Activated naive CD4-positive, alpha-beta T cell treated with Interleukin-2 at 50 U/mL for 16 hours (primary cell): ENCODE measurements at regions not wholly inside any gene's neighbourhood (a gene's known extent, or its start where the extent isn't known, plus 50 kb on each side); places are given as distances from the start of the nearest gene placed in this dataset.
"Not testable (repeated sequence)": the region's sequence is repeated elsewhere in the genome, so short reads cannot be mapped to it uniquely, and the experiment has no call there.

Experiments used
- DNase-seq: peaks from one replicate; pipeline ENCODE4 v3.0.0-alpha.2; 2020

DNA sequence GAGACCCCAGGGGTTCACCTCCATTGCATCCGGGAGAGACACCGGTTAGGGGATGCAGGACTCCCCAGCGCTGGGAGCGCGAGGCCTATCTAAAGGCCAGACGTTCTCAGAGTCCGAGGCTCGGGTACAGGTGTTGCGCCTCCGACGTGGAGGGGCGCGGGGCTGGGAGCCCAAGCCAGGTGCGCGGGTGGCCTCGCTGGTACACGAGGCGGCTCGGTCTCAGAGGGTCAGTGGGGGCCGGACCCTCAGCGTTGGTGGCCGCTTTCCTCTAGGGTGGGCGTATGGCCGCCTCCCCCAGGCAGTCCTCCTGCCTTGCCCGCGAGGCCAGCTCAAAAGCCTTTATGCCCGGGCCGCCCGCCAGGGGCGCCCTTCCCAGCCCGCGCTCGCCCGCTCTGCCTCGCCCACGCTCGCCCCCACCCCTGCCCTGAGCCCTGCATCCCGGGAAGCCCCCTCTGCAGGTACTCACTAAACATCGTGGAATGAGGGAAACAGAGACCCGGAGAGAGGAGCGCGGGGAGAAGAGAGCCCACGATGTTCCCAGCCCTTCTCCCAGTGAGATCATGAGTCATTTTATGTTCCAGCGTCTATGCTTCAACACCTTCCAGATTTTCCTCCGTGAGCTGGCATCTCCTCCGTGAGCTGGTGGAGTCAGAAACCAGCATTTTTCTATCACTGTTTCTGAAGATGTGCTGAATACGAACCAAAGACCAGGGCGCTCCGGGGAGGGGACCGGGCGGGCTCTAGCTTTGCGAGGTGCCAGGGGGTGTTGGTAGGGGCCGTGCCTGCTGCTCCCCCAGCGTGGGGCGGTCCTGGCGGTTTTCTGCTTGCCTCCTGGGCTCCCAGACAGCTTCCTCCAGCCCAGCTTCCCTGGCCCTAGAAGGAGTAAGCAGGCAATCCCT is 73.8 kb downstream of the DIO3 start:
- DNase-seq = no peak

DNA sequence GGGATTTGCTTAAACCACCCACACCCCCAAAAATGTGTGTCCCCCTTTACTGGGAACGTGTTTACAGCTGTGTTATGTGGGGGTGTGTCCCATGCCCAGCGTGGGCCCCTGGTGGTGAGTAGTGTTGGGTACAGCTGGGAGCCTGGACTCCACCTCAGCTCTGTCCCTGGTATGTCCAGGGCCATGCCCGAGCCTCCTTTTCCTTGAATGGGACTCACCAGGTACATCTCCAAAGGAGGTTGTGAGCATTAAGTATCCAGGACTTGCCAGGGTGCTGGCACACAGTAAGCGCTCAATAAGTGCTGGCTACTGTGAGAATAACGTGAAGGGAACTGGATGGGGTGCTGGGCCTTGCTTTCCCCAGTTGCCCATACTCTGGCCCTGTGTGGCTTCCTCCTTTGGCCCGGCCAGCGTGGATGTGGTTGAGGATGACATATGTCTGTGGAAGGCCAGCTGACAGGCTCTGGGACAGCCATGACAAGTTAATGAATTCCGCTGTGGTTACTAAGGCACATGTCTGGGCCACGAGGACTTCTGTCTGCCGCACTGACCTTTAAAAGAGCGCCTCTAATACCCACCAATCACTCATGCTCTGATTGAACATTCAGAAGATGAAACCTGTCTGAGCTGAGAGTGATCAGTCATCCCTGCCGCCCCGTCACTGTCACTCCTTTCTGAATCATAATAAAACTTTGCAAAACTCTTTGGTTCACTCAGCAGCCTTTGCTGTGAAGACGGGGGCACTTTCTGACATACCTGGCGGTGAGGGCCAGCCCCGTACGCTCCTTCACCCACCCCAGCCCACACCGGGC is 74.7 kb downstream of the DIO3 start:
- peak; percentile 39 for DNase-seq

DNA sequence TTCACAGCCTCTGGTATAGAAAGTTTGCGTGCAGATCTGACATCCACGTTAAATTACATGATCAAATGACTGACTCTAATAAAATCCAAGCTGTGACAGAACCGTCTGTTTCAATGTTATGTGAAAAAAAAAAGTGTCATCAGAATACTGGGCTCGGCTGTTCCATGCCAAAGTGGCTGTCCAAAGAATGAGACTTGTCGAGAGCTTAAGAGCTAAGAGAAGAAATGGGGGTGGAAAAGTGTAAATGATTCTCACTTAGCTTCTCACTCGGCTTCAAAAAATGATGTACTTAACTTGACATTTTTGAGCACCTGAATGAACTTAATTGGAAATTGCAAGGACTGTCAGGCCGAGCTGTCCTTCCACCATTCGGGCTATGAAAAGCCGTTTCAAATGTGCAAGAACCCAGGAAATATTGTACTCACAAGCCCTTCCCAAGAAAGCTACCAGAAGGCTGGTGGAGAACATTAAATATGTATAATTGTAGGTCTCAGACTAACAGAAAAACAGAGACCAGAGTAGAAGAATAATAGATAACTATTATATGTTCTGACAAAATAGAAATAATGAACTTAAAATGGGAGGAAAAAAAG is 78.0 kb downstream of the DIO3 start:
- no peak for DNase-seq

DNA sequence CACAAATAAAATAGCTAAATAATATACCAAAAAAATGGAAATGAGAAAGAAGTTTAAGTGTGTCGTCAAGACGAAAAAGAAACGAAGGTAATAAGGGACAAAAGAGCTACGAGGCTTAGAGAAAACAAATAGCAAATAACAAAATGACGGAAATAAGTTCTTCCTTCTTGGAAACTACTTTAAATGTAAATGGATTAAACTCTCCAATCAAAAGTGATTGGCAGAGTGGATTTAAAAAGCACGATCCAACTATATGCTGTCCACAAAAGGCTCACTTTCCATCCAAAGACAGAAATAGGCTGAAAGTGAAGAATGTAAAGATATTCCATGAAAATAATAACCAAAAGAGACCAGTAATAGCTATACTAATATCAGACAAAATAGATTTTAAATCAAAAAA is 82.4 kb downstream of the DIO3 start:
- DNase-seq = no peak

DNA sequence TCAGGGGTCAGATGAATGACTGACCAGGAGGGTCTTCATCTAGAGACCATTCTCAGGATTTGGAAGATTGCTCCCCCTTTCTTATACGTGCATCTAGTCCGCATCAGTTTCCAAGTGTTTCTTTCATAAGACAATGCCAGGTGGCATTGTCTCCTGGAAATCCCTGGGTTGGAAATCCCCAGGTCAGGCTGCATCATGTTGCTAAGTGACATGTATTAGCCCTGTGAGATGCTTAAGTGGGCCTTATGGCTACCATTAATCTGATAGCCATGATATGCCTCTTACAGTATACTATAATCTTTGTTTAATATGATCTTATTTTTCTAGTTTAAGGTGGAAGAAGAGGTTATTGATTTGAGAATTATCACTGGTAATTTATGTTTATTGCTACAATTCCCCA is 92.8 kb downstream of the DIO3 start:
- DNase-seq = no peak

DNA sequence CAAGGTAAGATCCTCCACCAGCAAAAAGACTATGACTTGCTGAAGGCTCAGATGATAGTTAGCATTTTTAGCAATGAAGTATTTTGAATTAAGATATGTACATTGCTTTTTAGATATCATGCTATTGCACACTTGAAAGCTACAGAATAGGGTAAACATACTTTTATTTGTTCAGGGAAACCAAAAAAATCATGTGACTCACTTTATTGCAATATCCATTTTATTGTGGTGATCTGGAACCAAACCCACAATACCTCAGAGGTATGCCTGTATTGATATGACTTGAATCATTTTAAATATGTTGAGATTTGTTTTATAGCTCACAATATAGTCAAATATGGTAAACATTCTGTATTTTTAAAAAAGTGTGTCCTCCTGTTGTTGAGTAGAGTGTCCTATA is 96.1 kb downstream of the DIO3 start:
- DNase-seq = no peak

DNA sequence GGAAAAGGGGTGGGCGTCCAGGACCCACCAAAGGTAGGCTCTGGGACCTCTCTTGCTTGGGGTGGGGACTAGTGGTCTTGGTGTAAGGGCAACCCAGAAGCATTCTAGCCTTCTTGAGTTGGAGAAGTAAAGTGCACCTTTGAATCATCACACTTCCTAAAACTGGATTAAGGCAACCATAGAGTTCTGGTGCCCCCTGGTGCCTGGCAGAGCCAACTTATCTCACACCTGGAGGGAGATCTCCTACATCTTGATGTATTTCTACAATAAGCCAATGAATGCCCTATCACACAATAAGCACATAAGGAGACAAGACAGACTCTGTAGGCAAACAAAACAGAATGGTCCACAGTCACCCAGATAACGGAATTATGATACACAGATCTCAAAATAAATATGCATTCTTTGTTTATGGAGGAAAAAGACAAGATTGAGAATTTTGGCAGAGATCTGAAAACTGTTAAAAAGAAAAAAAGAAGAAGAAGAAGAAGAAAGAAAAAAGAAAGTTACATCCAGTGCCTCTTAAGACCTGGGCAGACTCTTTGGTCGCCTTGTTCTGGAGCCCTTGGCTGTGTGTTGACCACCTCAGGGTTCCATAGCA is 95.9 kb upstream of the PPP2R5C start:
- peak; percentile 26 for DNase-seq

DNA sequence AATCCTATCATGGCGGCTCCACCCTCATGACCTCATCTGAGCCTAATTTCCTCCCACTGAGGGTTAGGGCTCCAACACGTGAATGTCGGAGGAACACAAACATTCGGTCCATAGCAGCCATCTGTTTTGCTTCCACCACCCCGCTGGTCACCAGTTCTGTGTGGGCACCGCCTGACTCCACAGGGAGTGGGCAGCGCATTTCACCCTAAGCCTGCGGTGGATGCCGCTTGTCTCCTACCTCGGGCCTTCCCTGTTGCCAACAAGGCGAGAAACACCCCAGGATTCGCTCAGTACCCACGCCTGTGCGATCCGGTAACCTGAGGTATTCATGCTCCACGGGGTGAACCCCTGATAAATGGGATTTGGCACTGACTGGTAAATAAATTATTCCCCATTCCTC is 95.2 kb upstream of the PPP2R5C start:
- DNase-seq = no peak

DNA sequence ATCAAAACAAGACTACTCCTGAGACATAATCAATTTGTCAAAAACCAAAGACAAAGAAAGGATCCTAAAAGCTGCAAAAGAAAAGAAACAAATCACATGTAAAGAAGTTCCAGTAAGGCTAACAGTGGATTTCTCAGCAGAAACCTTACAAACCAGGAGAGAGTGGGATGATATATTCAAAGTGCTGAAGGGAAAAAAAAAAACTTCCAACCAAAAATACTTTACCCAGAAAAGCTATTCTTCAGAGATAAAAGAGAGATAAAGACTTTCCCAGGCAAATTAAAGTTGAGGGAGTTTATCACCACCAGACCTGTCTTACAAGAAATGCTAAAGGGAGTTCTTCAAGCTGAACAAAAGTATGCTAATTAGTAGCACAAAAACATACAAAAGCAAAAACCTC is 91.9 kb upstream of the PPP2R5C start:
- DNase-seq = no peak

DNA sequence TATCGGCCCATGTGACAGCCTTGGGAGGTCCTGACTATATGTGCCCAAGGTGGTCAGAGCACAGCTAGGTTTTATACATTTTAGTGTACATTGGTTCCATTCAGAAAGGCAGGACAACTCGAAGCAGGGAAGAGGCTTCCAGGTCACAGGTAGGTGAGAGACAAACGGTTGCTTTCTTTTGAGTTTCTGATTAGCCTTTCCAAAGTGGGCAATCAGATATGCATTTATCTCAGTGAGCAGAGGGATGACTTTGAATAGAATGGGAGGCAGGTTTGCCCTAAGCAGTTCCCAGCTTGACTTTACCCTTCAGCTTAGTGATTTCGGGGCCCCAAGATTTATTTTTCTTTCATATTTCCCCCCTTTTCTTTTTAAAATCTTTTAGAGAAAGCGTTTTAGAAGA is 87.6 kb upstream of the PPP2R5C start:
- no peak for DNase-seq

DNA sequence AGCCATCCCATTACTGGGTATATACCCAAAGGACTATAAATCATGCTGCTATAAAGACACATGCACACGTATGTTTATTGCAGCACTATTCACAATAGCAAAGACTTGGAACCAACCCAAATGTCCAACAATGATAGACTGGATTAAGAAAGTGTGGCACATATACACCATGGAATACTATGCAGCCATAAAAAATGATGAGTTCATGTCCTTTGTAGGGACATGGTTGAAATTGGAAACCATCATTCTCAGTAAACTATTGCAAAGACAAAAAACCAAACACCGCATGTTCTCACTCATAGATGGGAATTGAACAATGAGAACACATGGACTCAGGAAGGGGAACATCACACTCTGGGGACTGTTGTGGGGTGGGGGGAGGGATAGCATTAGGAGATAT is 85.7 kb upstream of the PPP2R5C start:
- DNase-seq = not testable (repeated sequence)

DNA sequence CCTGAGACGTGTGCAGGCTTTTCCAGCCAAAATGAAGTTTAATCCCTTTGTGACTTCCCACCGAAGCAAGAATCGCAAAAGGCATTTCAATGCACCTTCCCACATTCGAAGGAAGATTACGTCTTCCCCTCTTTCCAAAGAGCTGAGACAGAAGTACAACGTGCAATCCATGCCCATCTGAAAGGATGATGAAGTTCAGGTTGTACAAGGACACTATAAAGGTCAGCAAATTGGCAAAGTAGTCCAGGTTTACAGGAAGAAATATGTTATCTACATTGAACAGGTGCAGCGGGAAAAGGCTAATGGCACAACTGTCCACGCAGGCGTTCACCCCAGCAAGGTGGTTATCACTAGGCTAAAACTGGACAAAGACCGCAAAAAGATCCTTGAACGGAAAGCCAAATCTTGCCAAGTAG is 83.6 kb upstream of the PPP2R5C start:
- not testable (repeated sequence) for DNase-seq

DNA sequence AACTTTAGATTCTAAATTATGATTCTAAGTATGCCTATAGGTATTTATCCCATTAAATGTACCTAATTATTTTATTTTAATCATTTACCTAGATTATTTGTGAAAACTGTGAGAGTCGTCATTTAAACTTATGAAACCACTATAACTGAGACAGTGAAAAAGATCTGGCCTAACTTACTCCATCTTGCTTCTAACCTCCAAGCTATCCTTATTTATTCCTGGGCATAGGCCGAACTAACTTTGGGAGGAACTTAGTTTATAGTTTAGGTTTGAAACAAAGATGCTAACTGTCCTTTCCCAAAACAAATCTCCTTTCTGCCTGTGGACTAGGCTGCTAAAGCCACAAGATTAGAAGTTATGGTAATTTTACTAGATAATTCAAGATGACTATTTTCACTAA is 79.7 kb upstream of the PPP2R5C start:
- DNase-seq = no peak

DNA sequence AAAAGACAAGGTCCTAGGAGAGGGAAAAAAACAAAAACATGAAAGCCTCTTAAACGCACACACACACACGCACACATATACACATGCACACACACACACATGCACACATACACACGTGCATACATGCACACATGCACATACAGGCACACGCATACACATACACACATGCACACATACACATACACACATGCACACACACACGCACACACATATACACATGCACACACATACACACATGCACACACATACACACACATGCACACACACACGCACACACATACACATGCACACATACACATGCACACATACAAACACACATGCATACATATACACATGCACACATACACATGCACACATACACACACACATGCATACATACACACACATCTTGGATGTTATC is 78.1 kb upstream of the PPP2R5C start:
- DNase-seq = no peak

DNA sequence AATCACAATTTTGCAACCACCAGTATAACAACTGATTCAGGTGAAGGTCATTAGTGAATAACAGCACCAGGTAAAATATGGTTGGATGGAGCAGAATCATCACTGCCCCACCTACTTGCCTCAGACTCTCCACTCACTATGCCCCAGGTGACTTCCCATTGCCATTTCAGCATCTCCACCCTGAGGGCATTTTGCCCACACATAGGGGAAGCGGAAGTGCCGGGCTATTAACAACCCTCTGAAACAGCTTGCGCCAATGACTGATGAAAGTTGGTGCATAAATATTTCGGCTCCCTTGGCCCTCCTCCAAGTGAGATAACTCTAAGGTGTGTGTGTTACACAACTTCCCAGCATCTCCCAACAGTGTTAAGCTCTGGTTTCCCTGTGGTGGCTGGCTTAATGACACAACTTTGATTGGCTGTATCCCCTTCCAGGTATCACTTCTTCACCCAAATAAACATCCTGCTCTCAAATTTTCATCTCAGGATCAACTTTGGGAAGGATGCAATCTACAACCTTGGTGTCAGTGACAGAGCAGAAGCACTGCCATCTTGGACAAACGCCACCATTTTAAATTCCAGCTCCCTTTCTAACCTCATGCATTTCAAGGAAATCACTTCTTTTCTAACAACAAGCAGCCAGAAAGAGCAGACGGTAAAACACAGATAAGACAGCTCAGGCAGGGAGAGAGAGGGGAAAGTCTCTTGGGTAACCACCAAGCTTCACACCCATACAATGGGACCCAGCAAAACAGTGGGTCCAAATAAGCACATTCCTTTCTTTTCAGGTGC is 73.6 kb upstream of the PPP2R5C start:
- no peak for DNase-seq

DNA sequence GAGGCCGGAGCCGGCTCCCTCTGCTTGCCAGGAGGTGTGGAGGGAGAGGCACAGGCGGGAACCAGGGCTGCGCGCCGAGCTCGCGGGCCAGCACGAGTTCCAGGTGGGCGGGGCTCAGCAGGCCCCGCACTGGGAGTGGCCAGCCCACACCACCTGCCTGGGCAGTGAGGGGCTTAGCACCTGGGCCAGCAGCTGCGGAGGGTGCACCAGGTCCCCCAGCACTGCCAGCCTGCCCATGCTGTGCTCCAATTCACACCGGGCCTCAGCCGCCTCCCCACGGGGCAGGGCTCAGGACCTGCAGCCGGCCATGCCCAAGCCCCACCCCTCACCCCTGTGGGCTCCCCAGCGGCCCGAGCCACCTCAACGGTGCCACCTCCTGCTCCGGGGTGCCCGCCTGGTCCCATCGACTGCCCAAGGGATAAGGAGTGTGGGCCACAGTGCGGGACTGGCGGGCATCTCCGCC is 72.4 kb upstream of the PPP2R5C start:
- DNase-seq = no peak

DNA sequence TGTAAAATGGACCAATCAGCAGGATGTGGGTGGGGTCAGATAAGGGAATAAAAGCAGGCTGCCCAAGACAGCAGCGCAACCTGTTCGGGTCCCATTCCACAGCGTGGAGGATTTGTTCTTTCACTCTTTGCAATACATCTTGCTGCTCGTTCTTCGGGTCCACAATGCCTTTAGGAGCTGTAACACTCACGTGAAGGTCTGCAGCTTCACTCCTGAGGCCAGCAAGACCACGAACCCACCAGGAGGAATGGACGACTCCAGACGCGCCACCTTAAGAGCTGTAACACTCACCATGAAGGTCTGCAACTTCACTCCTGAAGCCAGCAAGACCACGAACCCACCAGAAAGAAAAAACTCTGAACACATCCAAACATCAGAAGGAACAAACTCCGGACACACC is 71.5 kb upstream of the PPP2R5C start:
- not testable (repeated sequence) for DNase-seq

DNA sequence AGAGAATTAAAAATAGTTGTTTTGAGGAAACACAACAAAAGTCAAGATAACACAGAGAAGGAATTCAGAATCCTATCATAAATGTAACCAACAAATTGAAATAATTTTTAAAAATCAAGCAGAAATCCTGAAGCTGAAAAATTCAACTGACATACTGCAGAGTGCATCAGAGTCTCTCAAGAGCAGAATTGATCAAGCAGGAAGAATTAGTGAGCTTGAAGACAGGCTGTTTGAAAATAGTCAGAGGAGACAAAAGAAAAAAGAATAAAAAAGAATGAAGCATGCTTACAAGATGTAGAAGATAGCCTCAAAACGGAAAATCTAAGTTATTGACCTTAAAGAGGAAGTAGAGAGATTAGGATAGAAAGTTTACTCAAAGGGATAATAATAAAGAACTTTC is 65.8 kb upstream of the PPP2R5C start:
- DNase-seq = no peak

DNA sequence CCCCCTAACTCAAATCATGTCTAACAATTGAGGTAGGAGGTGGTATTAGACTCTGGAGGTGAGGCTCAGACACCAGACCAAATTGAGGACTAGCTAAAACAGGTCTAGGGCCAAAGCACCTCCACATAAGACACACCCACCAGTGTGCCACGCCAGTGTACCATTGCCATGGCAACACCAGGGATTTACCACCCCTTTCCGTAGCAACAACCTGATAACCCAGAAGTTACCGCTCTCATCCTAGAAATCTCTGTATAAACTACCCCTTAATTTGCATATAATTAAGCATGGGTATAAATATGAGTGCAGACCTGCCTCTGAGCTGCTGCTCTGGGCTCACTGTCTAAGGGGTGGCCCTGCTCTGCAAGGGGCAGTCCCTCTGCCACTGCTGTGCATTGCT is 57.4 kb upstream of the PPP2R5C start:
- no peak for DNase-seq

DNA sequence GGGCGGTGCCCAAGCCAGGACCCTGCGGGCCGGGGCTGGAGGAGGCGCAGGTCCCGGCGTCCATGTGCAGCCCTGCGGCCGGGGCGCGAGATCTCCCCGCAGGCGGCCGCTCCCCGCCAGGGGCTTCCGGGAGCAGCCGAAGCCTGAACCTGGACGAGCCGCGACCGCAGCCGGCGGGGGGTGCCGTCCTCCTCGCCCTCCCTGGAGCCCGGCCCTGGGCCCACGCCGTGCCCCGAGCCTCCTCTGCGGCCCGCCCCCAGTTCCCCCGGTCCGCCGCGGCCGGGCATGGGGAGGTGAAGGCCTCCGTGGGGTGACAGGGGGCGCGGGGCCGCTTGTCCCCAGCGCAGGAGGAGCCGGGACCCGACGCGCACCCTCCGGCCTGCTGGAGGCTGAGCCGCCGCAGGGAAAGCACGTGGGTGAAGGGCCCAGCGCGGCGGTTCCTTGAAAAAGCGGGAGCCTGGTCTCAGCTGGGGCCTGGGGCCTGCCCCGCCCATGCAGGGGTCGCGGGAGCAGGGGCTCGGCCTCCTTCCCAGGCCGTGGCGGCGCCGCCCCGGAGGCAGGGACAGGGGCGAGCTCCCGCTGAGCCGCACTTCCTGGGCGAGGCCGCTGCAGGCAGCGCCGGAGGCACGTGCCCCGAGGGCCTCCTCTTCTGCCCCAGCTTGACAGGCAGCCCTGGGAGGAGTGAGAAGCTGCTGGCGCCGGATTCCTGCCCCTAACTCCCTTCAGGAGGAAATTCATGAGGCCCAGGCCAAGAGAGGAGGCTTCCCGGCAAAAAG is 55.6 kb upstream of the PPP2R5C start:
- DNase-seq = peak; percentile 68

DNA sequence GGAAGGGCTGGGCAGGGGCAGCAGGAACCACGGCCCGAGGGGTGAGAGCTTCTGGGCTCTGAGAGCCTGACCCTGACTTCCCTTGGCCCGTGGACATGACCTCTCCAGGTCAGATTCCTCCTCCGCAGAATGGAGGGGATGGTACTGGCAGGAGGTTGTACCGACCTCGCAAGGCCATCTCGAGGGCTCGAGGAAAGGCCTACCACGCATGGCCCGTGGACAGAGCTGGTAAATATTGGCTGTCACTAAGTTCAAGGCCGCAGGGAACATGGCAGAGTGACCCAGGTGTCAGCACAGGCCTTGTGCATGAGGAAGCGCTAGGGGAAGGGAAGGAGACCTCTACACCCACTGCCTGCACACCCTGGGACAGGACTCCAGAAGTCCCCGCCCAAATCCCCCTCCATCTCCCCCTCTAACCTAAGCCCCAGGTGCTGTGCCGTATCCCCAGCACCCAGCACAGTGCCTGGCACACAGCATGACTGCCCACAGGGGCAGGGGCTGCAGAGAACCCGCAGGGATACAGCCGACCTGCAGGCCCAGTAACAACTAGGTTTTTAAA is 54.9 kb upstream of the PPP2R5C start:
- DNase-seq = no peak
